ENCODE measurements at regions not wholly inside any gene's neighbourhood (a gene's known extent, or its start where the extent isn't known, plus 50 kb on each side); places are given as distances from the start of the nearest gene placed in this dataset.

DNA sequence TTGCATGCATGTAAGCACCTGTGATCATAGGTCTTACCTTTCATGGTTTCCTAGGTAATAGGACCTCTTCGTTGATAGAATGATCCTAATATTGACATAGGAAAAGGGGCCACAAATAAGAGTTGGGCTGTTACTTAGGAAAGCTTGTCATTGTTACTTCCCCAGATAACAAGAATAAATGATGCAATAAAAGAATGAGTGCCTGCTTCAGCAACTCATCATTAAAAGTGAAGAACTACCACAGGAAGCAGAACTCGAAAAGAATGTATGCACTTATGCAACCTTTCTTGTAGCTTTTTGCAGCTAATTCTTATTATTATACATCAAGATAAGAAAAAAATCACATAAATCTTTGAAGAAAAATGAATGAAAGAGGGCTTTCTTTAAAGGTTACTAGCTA is 548.6 kb downstream of the LTN1 start:
- DNase-seq: no peak
- TF ChIP-seq GATA1 (IDR thresholded peaks at IDR 0.05; ENCODE audit: low read depth, low read length): no peak
- no peak for TF ChIP-seq POLR2A (IDR thresholded peaks at IDR 0.05; ENCODE audit: low read length)

GRCh38 chr21:28442624-28443023 is 550.1 kb downstream of the LTN1 start:
- DNase-seq: no peak
- TF ChIP-seq GATA1 (IDR thresholded peaks at IDR 0.05; ENCODE audit: low read depth, low read length): no peak
- no peak for TF ChIP-seq POLR2A (IDR thresholded peaks at IDR 0.05; ENCODE audit: low read length)

GRCh38 chr21:28442085-28442484 is 550.6 kb downstream of the LTN1 start:
- TF ChIP-seq POLR2A (IDR thresholded peaks at IDR 0.05; ENCODE audit: low read length) (no peak), GATA1 (IDR thresholded peaks at IDR 0.05; ENCODE audit: low read depth, low read length) (no peak)
- no peak for DNase-seq

DNA sequence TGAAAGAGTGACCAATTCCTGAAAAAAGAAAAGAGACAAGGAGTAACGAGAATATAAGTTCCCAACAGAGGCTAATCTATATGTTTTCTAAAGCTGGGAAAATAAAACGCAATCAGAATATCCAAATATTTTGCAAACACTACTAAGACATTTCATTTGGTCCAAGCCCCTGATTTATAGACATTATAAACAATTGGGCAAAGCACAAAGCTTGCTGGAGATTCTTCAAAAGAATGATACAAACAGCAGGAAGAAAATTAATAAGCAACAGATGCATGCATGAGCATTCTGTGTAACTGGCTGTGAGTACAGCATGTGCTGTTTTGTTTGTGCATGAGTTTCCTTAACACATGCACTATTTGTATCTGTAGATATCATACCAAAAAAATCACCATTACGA is 552.9 kb downstream of the LTN1 start:
- no peak for DNase-seq
- TF ChIP-seq GATA1 (IDR thresholded peaks at IDR 0.05; ENCODE audit: low read depth, low read length) (no peak), POLR2A (IDR thresholded peaks at IDR 0.05; ENCODE audit: low read length) (no peak)

DNA sequence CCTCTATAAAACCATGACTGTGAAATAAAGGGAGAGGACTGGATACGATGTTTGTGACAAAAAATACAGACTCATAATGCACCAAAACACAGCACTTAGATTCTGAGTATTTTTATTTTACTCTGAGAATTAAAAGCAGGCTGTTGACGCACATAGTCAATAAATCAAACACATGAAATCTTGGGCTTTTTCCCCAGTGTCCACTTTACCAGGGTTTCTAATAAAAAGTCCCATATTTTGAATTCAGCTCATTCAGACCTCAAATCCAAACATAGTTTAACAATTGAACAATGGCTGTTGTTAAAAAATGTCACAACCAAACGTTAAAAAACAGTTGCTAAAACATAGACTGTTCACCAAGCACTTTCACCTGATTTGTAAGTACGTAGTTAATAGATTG is 553.4 kb downstream of the LTN1 start:
- DNase-seq: no peak
- TF ChIP-seq GATA1 (IDR thresholded peaks at IDR 0.05; ENCODE audit: low read depth, low read length) (no peak), POLR2A (IDR thresholded peaks at IDR 0.05; ENCODE audit: low read length) (no peak)

DNA sequence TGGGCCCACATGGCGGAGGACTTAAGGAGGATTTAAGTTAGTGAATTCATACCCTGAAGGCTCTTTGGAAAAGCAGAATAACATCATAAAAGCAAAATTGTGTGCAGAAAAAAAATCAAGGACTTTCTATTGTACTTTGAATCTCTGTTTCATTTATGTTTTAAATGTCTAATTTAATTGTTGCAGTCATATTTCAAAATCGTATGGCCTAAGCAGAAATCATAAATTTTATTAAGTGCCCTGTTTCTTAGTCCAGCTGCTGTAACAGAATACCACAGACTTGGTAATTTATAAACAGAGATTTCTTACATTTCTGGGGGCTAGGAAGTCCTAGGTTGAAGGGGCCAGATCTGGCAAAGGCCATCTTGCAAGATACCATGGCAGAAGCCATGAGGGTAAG is 555.6 kb downstream of the LTN1 start:
- TF ChIP-seq GATA1 (IDR thresholded peaks at IDR 0.05; ENCODE audit: low read depth, low read length) (no peak), POLR2A (IDR thresholded peaks at IDR 0.05; ENCODE audit: low read length) (no peak)
- DNase-seq: no peak

DNA sequence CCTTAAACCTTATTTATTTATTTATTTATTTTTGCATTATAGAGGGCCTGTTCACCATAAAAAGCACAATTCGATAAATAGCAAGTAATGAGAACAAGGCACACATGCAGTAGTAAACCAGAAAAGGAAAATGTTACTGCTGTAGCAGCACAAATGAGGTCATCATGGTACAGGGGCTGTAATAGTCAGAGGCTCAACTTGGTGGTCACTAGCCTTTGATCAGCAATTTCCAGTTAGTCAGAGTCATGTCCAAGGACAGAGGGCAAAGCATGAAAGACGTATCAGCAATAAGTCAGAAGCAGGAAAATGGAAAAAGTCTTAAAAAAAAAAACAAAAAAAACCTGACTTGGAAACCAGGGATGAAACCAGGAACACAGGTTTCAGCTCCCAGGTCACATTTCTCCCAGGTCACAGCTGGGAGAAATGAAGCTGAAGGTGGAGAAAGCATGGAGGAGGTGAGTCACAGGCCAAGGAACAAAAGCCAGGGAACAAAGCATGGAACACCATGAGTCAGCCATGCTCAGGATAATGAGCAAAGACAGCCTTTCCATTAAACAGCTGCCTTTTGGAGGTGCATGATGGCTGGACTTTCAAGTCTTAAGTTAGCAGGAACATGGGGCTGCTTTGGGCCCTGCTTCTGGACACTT is 556.3 kb downstream of the LTN1 start:
- DNase-seq: no peak
- TF ChIP-seq POLR2A (IDR thresholded peaks at IDR 0.05; ENCODE audit: low read length) (no peak), GATA1 (IDR thresholded peaks at IDR 0.05; ENCODE audit: low read depth, low read length) (no peak)

DNA sequence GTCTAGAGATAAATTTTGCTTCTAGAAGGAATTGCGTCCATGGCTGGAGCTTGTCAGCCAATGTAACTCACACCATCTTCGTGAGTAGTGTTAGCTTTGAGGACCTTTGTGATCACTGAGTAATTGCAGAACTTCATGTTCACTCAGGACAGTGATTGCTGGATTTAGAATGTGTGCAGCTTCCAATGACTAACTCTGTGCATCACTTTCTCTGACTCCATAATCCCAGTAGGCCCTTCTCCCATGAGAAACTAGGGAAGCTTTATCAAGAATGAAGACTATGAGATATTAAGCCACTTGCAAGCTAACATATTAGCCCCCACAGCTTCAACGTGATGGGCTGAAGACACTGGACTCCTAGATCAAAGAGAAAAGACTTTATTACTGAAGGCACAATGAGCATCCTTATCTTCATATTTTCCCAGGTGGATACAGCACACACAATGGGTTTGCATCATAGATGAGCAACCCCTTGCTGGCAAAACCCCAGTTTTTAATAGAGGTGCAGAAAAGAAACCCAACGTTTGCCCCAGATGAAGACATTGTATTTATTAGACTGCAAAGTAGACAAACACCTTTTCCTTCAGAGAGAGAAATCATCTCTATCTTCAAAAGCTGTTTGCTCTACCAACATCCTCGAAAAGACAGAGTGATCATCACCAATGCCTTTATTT is 561.0 kb downstream of the LTN1 start:
- no peak for DNase-seq
- TF ChIP-seq POLR2A (IDR thresholded peaks at IDR 0.05; ENCODE audit: low read length) (no peak), GATA1 (IDR thresholded peaks at IDR 0.05; ENCODE audit: low read depth, low read length) (no peak)

DNA sequence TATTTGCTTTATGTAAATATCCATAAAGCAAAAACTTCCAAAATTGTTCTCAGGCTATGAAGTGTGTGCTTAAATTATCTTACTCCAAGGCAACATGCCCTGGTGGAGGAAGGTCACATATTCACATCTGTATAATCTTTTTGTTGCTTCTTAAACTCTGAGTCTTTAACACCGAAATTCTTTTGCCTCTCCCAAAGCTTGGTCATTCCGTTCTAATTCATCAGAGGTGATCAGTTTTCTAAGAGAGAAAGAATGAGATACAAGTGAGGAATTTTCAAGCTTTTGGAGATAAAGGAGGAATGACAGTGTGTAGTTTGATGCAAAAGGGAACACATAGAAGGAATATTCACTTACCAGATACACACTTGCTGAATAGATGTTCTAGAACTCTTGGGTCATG is 561.7 kb downstream of the LTN1 start:
- TF ChIP-seq POLR2A (IDR thresholded peaks at IDR 0.05; ENCODE audit: low read length): no peak
- TF ChIP-seq GATA1 (IDR thresholded peaks at IDR 0.05; ENCODE audit: low read depth, low read length): no peak

DNA sequence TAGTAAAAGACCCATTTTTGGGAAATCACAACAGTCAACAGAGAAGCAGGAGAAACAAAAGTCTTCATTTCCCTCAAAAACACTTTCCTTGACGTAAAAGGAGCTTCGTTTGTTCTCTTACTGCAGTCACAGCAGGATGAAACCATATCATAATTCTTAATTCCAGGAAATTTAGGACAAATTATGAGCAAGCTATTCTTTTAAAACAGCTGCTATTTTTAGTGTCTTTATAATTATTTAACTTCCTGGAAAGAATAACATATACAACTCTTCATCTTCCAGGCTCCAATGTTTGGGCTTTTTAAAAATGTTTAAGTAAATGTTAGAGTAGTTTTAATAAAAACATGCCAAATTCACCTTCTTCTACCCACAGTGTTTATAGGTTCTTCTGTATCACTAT is 563.5 kb downstream of the LTN1 start:
- DNase-seq: no peak
- TF ChIP-seq GATA1 (IDR thresholded peaks at IDR 0.05; ENCODE audit: low read depth, low read length) (no peak), POLR2A (IDR thresholded peaks at IDR 0.05; ENCODE audit: low read length) (no peak)

More for the DNA sequence above, 561.7 kb downstream of the LTN1 start:
- no peak for DNase-seq

DNA sequence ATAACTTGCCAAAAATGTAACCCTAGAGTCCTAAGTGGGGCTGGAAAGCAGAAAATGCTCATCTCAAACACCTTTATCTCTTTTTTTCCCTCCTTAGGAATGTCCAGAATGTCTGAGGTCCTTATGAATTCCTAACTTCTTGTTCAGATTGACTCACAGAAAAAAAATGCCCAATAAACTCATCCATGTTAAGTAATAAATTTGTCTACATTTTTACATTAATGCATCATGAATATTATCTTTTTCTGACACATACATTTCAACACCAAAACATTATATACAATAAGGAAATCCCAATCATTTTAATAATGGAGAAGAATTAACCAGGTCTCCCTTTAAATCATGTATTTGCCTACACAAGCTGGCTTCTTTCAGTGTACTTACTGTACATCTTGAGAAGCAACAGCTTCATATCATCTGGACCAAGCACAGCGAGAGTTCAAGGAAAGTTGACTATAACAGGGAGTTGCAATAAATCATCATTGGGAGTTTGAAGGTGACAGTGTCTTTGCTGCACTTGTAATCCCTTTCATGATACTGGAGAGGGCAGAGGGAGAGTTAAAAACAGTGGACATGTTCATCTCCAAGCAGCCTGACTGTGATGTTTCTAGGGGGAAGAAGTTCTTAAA is 565.2 kb downstream of the LTN1 start:
- DNase-seq: no peak
- TF ChIP-seq GATA1 (IDR thresholded peaks at IDR 0.05; ENCODE audit: low read depth, low read length) (no peak), POLR2A (IDR thresholded peaks at IDR 0.05; ENCODE audit: low read length) (no peak)

DNA sequence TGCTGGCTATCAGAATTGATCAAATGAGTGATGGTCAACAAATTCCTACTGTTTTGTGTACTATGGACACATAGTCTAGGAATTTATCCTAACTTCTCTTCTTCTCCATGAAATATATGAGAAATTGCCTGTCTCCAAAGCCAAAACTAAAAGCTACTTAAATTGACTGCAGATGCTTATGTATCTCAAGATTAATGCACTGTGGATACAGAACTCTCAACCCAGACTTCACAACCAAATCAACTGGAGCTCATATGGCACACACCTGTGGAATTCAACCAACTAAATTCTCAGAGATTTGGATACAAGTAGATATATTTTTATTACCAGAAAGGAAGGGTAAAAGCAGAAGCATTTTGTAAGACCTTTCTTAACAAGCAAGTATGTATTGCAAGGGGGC is 566.1 kb downstream of the LTN1 start:
- TF ChIP-seq GATA1 (IDR thresholded peaks at IDR 0.05; ENCODE audit: low read depth, low read length) (no peak), POLR2A (IDR thresholded peaks at IDR 0.05; ENCODE audit: low read length) (no peak)
- DNase-seq: no peak

DNA sequence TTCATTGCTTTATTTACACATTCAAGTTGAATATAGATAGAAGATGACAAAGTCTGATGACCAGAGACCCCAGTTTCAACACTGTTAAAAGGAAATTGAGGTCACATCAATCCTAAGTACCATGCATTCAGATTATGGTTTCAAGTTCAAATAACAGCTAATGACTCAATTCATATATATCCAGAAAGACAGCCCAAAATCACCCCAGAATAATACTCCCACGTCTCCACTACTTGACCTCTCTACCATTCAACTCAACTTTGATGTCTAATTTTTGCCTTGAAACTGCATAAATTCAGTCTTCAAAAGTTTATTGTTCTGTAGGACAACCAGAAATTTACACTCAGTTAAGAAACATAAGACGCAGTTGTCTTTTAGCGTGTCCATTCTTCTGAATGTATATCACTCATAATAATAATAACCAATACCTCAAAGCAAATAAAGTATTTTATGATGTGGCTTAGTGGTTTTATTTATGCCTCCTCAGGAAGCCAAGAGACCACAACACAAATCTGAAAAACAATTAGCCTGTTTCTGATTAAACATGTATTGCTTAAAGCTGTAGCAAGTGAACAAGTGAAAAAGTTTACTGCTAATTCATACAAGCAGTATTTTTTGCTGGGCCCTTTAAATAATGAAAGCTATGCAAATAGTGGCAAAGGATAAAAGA is 569.0 kb downstream of the LTN1 start:
- no peak for DNase-seq
- no peak for TF ChIP-seq POLR2A (IDR thresholded peaks at IDR 0.05; ENCODE audit: low read length)

DNA sequence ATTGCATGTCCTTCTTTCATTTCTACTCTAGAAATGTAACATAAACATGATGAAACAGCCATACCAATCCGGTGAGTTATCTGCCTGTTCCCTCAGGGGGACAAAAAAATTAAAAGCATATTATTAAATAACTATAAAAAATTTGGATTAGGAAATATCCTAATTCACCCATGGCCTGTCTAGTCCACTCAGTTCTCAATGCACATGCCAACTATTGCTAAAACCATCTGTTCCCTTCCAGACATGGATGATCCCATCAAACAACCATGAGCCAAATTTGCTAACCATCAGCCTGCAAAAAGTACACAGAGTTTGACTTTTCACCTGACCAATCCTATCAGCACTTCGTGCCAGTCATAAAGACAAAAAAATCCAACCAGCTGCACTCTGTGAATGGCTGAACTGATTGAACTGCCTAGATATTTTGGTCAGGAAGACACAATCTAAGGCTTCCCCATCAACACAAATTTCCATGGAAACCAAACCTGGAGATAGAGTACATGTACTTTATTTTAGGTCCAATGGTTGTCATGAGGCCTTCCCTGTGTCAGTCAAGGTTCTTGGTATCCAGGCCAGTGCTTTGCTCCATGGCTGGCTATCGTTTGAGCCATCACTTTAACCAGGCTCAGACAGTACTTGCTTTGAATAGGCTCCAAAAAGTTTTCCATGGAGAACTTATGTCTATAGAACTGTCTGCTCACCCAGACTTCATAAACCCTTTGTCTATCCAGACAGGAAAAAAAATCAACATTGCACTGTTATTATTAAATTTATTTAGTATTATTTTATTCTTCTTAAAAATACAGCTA is 570.8 kb downstream of the LTN1 start:
- DNase-seq: no peak
- TF ChIP-seq GATA1 (IDR thresholded peaks at IDR 0.05; ENCODE audit: low read depth, low read length) (no peak), POLR2A (IDR thresholded peaks at IDR 0.05; ENCODE audit: low read length) (no peak)
